NCI-H128 (cell line): ENCODE measurements at regions not wholly inside any gene's neighbourhood (a gene's known extent, or its start where the extent isn't known, plus 50 kb on each side); places are given as distances from the start of the nearest gene placed in this dataset.

Experiments
- DNase-seq: peaks from one replicate; lab custom pipeline; 2025; ENCODE audit not compliant: unreplicated experiment; lab: John Stamatoyannopoulos, UW

DNA sequence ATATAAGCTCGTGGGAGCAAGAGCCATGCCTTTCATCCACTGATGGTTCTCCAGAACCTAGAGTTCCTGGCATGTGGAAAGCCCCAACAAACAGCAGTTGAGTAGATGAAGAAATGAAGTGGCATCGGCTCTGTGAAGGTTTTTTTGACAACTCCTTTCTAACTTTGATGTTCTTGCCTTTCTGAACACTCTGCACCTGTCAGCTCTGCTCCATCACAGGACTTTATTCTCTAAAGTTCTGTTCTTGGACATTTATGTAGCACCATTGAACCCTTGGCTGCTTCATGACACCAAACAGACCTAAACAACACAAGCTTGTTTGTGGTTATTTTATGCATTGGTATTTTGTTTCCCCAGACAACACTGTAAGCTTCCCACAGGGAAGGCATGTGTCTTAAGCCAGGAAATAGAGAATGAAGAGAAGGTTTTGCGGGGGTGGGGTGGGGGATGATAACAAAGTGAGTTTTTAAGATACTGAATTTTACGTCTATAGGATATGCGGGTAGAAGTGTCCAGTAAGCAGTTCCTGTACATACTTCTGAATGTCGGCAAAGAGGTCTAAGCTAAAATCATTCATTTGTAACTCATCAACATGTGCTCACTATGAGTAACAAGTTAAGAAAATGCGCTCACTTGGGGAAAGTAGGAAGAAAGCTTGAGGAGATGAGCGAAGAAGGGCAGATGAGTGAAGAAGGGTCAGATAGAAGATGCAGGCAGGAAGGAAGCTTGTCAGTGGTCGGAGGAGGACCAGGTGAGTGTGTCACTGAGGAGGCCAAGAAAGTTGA, 146.0 kb upstream of the PLEKHG7 start:
- no peak for DNase-seq

- no peak for DNase-seq
These were observed 146.6 kb upstream of the PLEKHG7 start for GRCh38 chr12:92556141-92556540.

DNA sequence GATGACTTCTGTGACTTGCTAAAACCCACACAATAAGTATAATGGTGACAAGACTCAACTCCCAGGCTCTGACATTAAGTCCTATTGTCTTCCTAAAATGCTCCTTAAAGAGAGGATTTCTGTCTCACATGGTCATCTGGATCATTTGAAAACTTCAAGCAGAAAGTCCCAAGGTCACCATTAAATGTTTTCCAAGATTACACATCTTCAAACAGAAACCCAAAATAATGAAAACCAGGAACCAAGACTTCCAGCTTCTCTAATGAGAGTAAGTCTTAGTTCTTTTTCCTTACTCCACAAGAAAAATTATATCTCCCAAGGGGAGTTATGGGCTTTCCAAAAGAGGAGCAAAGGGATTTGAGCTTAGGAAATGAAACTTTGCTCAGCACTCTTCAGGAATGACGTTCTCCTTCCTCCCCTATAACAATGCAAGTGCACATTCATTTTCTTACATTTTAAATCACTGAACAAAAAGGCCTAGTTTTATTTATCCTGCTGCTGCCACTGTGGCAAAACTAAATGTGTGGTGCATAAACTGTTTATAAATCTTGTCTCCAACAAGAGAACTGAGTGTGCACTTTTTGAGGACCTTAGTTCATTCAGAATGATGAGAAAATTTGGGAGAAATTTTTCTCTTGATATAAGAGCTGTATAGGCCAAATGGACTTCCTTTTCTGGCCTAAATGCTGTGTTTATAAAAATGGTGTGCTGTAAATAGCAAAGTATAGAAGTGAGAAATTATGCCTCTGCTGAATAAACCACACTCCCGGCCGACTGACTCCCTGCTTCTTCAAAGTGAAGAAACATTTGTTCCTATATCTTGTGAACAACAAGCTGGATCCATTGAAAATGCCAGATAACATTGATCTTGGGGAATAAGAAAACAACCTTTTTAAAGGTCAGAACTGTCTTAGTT, 148.4 kb upstream of the PLEKHG7 start:
- DNase-seq: no peak

- no peak for DNase-seq
These were observed 149.4 kb upstream of the PLEKHG7 start for GRCh38 chr12:92553389-92553788.

DNA sequence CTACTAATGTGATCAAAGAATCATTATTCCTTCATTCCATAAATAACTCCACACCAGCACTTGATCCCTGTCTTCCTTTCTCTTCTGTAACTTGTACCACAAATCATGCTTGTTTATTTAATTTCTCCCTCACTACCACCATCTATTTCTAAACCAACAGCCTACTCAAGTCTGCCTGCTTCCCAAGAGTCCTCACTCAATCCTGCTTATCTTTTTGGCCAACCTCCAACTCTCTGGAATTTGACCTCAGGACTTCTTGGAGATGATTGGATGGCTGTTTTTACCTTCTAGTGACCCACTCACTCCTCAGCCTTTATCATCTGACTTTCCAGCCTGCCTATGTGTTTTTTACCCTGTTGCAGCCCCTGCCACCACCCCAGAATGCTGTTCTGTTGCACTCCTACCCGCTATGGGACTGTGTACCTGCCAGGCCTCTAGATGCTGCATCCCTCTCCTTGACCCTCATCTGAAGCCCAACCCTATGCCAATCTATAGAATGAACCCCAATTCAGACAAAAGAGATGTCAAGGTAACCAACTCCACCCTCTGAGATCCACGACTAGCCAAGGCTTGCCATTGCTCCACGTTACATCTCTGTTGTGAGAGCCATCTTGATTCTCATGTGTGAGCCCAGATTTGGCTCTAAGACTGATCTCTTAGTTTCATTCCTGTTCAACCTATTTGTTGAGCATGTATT, 150.2 kb upstream of the PLEKHG7 start:
- no peak for DNase-seq

GRCh38 chr12:92551853-92552397, 150.9 kb upstream of the PLEKHG7 start:
- DNase-seq: no peak

GRCh38 chr12:92551210-92551609, 151.6 kb upstream of the PLEKHG7 start:
- DNase-seq: no peak

GRCh38 chr12:92550661-92551060, 152.1 kb upstream of the PLEKHG7 start:
- no peak for DNase-seq

GRCh38 chr12:92550254-92550653, 152.5 kb upstream of the PLEKHG7 start:
- no peak for DNase-seq

DNA sequence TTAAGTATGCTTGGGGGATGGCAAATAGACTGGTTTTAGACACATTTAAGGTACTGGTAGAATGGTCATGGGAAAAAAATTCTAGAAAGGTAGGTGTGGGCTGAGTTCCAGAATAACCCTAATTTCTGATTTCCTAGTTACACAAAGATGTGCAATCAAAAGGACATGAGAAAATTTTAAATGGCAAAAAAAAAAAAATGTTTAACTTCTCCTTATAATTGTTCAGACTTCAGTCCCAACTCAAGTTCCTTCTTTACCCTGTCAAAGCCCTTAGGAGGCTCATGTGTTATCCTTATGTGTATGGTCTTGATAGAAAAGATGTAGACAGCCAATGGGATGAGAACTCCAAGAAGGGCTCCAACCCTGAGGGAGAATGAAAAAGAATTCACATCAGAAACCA, 153.3 kb upstream of the PLEKHG7 start:
- no peak for DNase-seq

- no peak for DNase-seq
These were observed 154.9 kb upstream of the PLEKHG7 start for GRCh38 chr12:92547906-92548305.

- DNase-seq: no peak
These were observed 155.4 kb upstream of the PLEKHG7 start for GRCh38 chr12:92547420-92547819.

DNA sequence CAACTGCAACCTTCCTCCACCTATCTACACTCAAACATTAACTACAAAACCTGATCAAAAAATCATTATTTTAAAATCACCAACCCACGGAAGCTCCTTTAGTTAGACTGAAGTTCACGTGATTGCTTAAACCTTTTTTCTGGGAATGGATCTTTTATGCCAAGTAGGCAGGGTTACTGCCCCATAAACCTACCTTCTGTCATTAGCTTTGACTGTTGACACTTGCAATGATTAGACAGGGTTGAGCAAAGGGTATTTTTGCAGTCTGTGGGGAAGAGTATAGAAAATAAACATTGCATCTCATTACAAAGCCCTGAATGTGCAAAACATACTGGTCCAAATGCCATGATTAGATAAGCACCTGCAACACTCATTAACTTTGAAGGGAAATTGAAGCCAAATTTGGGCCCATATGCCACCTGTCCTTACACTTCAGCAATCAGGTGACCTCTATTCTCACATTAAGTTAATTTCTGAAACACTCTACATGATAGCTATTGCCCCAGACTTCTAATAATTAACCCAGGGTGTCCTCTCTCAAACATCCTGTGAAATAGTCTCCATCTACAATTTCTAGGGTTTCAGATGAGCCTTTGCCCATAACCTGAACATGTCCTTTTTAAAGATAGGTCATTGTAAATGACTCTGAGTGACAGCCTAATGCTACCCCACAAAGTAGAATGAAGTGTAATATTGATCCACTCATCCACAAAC, 156.0 kb upstream of the PLEKHG7 start:
- DNase-seq: no peak

DNA sequence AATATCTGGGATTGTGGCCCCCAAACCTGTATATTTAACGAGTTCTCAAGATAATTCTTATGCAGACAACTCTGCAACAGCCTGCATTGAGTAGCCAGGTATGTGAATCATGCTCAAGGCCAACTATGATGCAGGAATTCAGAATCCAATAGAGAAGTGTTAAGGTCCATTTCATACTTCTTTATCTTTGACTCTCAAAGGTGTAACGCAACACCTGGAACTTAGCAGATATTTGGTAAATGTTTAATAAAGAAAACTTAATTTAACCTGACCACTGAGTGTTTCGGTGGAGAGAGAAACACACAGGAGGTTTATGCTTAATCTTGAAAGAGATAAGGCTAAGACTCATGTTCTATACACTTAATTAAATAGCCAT, 156.5 kb upstream of the PLEKHG7 start:
- DNase-seq: no peak

DNA sequence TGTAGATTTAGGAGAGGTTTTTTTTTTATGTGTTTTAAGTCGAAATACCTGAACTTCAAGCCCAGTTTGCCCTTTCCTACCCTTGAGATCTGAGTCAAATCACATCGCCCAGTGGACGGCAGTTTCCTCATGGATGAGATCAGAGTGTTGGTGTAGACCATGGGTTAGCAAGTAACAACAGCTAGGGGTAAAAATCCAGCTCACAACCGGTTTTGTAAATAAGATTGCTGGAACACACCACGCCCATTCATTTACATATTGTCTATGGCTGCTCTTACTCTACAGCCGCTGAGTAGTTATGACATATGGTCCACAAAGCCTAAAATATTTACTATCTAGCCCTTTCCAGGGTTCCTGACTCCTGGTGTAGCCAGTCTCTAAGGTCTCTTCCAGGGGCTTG, 158.5 kb upstream of the PLEKHG7 start:
- no peak for DNase-seq

DNA sequence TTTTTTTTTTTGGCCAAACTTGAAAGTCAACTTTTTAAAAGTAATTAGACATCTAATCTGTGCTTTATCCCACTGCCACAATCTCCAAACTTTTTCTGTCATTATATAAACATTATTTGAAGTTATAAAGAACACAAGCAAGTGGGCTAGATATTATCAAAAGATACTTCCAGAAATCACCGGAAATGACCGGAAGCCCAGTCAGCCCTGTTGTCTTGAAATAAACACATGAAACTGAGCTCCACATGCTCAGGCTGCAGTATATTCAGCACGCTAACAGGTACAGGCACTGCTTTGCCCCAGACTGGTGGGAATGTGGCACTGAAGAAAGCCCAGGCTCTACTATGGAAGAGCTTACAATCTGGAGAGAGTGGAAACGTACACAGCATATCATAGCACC, 158.9 kb upstream of the PLEKHG7 start:
- DNase-seq: no peak

- no peak for DNase-seq
These were observed 159.4 kb upstream of the PLEKHG7 start for GRCh38 chr12:92543359-92543758.

DNA sequence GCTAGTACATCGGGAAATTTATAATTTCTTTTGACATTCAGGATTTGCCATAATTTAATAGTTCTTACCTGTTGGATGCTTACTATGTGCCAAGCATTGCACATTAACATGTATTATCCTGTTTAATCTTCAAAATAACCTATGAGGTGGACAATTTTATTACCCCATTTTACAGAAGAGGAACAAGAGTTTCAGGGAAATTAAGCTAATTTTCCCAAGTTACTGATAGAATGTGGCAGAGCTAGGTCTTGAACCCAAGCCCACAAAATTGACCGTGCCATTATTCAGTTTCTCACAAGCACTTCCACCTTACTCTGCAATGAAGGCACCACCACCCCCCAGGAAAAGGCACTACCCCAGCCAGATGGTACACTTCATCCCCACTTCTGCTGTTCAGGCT, 161.1 kb upstream of the PLEKHG7 start:
- DNase-seq: no peak

GRCh38 chr12:92540782-92541423, 161.9 kb upstream of the PLEKHG7 start:
- no peak for DNase-seq
